Left ventricle myocardium inferior (tissue), 1 donor: ENCODE measurements at regions not wholly inside any gene's neighbourhood (a gene's known extent, or its start where the extent isn't known, plus 50 kb on each side); places are given as distances from the start of the nearest gene placed in this dataset.

Experiments used
- DNase-seq: peaks from one replicate; pipeline ENCODE4 v3.0.0-alpha.2; 2020
- H3K27ac ChIP-seq: fragments of 200-600 bp; replicated peaks from 2 replicates; pipeline ENCODE4 v1.8.0; 2021
- H3K27me3 ChIP-seq: fragments of 200-600 bp; 2 replicates; pipeline ENCODE4 v1.8.0; 2021; ENCODE audit warnings: low read depth
- H3K36me3 ChIP-seq: fragments of 200-600 bp; 2 replicates; pipeline ENCODE4 v1.8.0; 2021
- H3K4me1 ChIP-seq: fragments of 200-600 bp; 2 replicates; pipeline ENCODE4 v1.8.0; 2021
- H3K4me3 ChIP-seq: fragments of 200-600 bp; 2 replicates; pipeline ENCODE4 v1.8.0; 2021; ENCODE audit warnings: mild to moderate bottlenecking, moderate library complexity
- H3K9me3 ChIP-seq: fragments of 200-600 bp; replicated peaks from 2 replicates; pipeline ENCODE4 v1.8.0; 2021
- CTCF ChIP-seq: fragments of 200-600 bp; IDR thresholded peaks from 2 replicates; pipeline ENCODE4 v1.8.0; 2021; ENCODE audit warnings: antibody characterized with exemption, mild to moderate bottlenecking, borderline replicate concordance
- intact Hi-C: fragments of 100-400 bp; cut with micrococcal nuclease; formaldehyde crosslinking; loops from one replicate; pipeline ENCODE4 v1.11.0; 2022
- donor health status: DM: no; HTN: yes; CAD: no; lungs with severe emphysema.

GRCh38 chr13:30121666-30122065, 185.7 kb downstream of the KATNAL1 start:
- Histone ChIP-seq H3K9me3 (no peaks in the 10 kb centered on the region), H3K36me3 (no peaks in the 10 kb centered on the region), H3K27ac (no peak overlapping the region), H3K27me3 (peaks cover 46% of the 10 kb centered on the region), H3K4me1 (no peaks in the 10 kb centered on the region), H3K4me3 (no peak overlapping the region)
- no peak for TF ChIP-seq CTCF
- DNase-seq: no peak
- intact Hi-C loops: no loop called here

GRCh38 chr13:30121244-30121643, 186.1 kb downstream of the KATNAL1 start:
- Histone ChIP-seq H3K9me3 (no peaks in the 10 kb centered on the region), H3K27me3 (peaks cover 46% of the 10 kb centered on the region), H3K27ac (no peak overlapping the region), H3K4me3 (no peak overlapping the region), H3K36me3 (no peaks in the 10 kb centered on the region), H3K4me1 (no peaks in the 10 kb centered on the region)
- no peak for TF ChIP-seq CTCF
- intact Hi-C loops: no loop called here
- DNase-seq: no peak

- no peaks in the 10 kb centered on the region for H3K36me3 ChIP-seq
- H3K4me1 ChIP-seq: peaks cover 6% of the 10 kb centered on the region
- H3K4me3 ChIP-seq: no peak overlapping the region
- no peak for DNase-seq
- H3K27ac ChIP-seq: no peak overlapping the region
- intact Hi-C loops: no loop called here
- TF ChIP-seq CTCF: no peak
- H3K9me3 ChIP-seq: no peaks in the 10 kb centered on the region
- peaks cover 46% of the 10 kb centered on the region for H3K27me3 ChIP-seq
Measured at GRCh38 chr13:30120133-30120822, 187.1 kb downstream of the KATNAL1 start.

GRCh38 chr13:30119476-30119875, 187.9 kb downstream of the KATNAL1 start:
- Histone ChIP-seq H3K9me3 (no peaks in the 10 kb centered on the region), H3K36me3 (no peaks in the 10 kb centered on the region), H3K27me3 (peaks cover 46% of the 10 kb centered on the region), H3K27ac (no peak overlapping the region), H3K4me1 (peaks cover 12% of the 10 kb centered on the region), H3K4me3 (no peak overlapping the region)
- TF ChIP-seq CTCF: no peak
- intact Hi-C loops: loop anchor here (5.0 kb wide), 1 partner anchor 347 kb away; no protein-coding TSS in a partner anchor
- DNase-seq: no peak

GRCh38 chr13:30116379-30116778, 191.0 kb downstream of the KATNAL1 start:
- Histone ChIP-seq H3K36me3 (no peaks in the 10 kb centered on the region), H3K27me3 (peaks cover 34% of the 10 kb centered on the region), H3K27ac (no peak overlapping the region), H3K4me3 (no peak overlapping the region), H3K4me1 (peaks cover 29% of the 10 kb centered on the region), H3K9me3 (no peaks in the 10 kb centered on the region)
- intact Hi-C loops: loop anchor here (5.0 kb wide), 1 partner anchor 344 kb away; no protein-coding TSS in a partner anchor
- TF ChIP-seq CTCF: no peak
- no peak for DNase-seq
